ENCODE measurements at regions not wholly inside any gene's neighbourhood (a gene's known extent, or its start where the extent isn't known, plus 50 kb on each side); places are given as distances from the start of the nearest gene placed in this dataset.
A peak's percentile ranks its signal among the peaks of the same experiment; 100 is the strongest.

- intact Hi-C loops (cut with DNase I): no loop called here
- no peak for ATAC-seq
- no peak for DNase-seq
These were observed 361.6 kb downstream of the FGFR2 start for GRCh38 chr10:121236621-121237020.

GRCh38 chr10:121237718-121238117 lies 360.5 kb downstream of the FGFR2 start:
- intact Hi-C loops (cut with DNase I): no loop called here
- no peak for TF ChIP-seq CTCF (IDR thresholded peaks at IDR 0.05)
- H3K4me3 ChIP-seq: no peak overlapping the region
- no peak overlapping the region for H3K27ac ChIP-seq
- H3K9me3 ChIP-seq: no peaks in the 10 kb centered on the region
- ATAC-seq: no peak
- H3K36me3 ChIP-seq: no peaks in the 10 kb centered on the region
- H3K4me1 ChIP-seq: no peaks in the 10 kb centered on the region
- no peak for DNase-seq
- no peaks in the 10 kb centered on the region for H3K27me3 ChIP-seq

More at GRCh38 chr10:121236621-121237020, 361.6 kb downstream of the FGFR2 start:
- H3K27me3 ChIP-seq: no peaks in the 10 kb centered on the region
- no peak for TF ChIP-seq CTCF (IDR thresholded peaks at IDR 0.05)
- H3K27ac ChIP-seq: no peak overlapping the region
- H3K36me3 ChIP-seq: no peaks in the 10 kb centered on the region
- H3K4me3 ChIP-seq: no peak overlapping the region
- no peaks in the 10 kb centered on the region for H3K4me1 ChIP-seq
- H3K9me3 ChIP-seq: no peaks in the 10 kb centered on the region

DNA sequence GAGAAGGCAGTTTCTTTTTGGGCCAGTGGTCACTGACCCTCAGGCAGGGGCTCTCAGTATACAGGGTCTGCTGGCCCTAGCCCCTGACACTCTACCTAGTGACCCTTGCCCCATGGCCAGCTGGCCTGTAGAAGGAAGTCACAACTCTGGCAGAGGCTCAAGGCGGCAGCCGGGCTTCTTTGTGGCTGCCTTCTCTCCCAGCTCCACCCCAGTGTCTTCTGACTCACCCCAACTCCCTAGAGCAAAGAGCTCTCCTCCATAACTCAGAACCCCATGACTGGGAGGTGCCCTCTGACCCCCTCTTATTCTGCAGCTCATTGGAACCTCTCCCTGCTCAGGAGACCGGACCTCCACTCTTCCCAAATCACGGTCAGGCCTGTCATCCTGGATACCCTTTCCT lies 358.2 kb downstream of the FGFR2 start:
- ATAC-seq: peak; percentile 70
- peak; percentile 62 for DNase-seq

DNA sequence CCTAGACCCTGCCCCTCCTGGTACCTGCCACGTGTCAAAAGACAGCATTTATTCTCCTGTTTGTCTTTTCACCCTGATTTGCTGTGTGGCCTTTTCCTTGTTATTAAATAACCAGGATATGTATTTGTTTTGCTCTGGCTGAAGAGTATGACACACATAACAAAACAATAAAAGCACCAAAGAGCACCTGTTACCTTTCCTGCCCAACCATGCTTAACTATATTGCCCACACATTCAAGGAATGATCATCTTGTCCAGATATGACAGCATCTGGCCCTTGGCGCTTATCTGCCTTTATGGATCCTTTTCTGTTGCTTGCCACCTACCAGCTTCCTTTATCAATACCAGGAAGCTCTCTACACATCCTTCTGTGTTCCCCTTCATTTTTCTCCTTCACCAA lies 357.7 kb downstream of the FGFR2 start:
- H3K36me3 ChIP-seq: no peaks in the 10 kb centered on the region
- no peaks in the 10 kb centered on the region for H3K27me3 ChIP-seq
- TF ChIP-seq CTCF (IDR thresholded peaks at IDR 0.05): no peak
- DNase-seq (no peak), ATAC-seq (no peak)
- H3K27ac ChIP-seq: no peak overlapping the region
- no peaks in the 10 kb centered on the region for H3K4me1 ChIP-seq
- H3K9me3 ChIP-seq: no peaks in the 10 kb centered on the region
- intact Hi-C loops (cut with DNase I): no loop called here
- no peak overlapping the region for H3K4me3 ChIP-seq

More for the DNA sequence above, 358.2 kb downstream of the FGFR2 start:
- TF ChIP-seq CTCF (IDR thresholded peaks at IDR 0.05): no peak
- Histone ChIP-seq H3K27ac (no peak overlapping the region), H3K4me1 (no peaks in the 10 kb centered on the region), H3K9me3 (no peaks in the 10 kb centered on the region), H3K36me3 (no peaks in the 10 kb centered on the region), H3K27me3 (no peaks in the 10 kb centered on the region), H3K4me3 (no peak overlapping the region)
- intact Hi-C loops (cut with DNase I): no loop called here

GRCh38 chr10:121241337-121241736 lies 356.9 kb downstream of the FGFR2 start:
- no peak for TF ChIP-seq CTCF (IDR thresholded peaks at IDR 0.05)

More at GRCh38 chr10:121241337-121241736, 356.9 kb downstream of the FGFR2 start:
- Histone ChIP-seq H3K36me3 (no peaks in the 10 kb centered on the region), H3K27ac (no peak overlapping the region), H3K27me3 (no peaks in the 10 kb centered on the region), H3K4me3 (no peak overlapping the region), H3K9me3 (no peaks in the 10 kb centered on the region), H3K4me1 (no peaks in the 10 kb centered on the region)
- ATAC-seq (no peak), DNase-seq (no peak)
- intact Hi-C loops (cut with DNase I): no loop called here

Measured in upper lobe of right lung (tissue), 1 donor.